Ecto neural progenitor cell (in vitro differentiated cells): ENCODE measurements at regions not wholly inside any gene's neighbourhood (a gene's known extent, or its start where the extent isn't known, plus 50 kb on each side); places are given as distances from the start of the nearest gene placed in this dataset.

Experiments used
- DNase-seq: peaks from one replicate; pipeline ENCODE4 v3.0.0-alpha.2; 2018; ENCODE audit warnings: low spot score

DNA sequence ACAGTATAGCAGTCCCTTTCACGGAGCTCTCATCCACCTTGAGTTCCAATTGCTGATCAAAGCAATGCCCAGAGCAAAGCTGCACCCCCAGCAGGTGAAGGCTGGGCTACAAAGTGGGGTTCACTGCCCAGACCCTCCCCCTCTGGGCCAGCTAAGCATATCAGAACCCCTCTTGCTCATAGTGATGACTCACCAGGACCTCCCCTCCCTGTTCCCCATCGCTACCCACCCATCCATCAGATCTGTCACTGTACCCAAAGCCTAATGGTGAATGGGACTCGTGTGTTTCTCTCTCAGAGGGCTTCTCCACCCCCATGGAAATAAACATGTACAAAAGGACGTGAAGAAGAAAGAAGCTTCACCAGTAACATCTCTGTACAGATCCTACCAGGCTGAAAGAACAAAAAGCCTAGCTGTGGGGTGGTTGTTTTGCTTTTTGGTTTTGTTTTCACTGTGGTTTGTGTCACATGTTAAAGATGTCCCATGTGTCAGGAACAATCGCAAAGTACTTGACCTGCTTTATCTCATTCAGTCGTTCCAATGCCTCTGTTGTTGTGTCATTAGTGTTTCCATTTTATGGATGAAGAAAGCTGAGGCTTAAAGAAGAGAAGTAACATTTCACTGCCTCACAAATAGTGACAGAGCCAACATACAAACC lies 518.5 kb downstream of the CD83 start:
- DNase-seq, result no peak

GRCh38 chr6:14638435-14638905 lies 520.9 kb downstream of the CD83 start:
- no peak for DNase-seq

DNA sequence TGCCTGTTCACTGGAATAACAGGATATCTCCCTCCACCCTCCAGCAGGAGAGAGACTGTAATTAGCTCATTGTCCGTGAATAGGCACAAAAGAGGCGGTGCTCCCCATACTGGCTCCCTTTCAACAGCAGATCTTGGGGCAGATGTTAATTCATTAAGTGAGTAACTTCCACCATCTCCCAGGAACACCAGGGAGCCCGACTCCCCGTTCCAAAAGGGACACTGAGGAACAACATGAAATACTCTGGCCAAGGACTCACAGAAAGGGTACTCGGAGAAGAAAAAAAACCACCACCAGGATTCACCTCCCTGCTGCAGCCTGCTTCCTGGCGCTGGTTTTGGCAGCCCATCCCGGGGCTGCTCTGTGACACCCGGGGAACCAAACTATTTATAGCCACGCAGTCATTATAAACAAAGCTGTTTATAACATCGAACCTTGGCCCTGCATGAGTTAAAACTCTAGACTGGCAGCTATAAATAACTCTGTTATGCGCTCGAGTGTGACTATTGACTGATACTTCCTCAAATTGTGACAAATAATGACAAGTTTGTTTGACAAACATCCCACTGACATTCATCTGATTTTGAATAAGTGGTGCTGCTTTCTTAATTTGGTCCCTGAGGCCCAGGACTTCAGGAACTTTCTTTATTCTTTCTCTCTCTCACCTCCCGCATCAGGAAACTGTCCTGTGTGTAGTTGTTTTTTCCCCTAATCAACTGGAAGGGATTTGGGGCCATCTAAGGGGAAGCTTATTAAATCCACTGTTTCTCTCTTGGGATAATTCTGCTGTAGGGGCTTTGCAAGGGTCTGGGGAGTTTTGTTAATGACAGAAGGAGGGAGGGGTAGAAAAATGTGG lies 521.6 kb downstream of the CD83 start:
- no peak for DNase-seq

DNA sequence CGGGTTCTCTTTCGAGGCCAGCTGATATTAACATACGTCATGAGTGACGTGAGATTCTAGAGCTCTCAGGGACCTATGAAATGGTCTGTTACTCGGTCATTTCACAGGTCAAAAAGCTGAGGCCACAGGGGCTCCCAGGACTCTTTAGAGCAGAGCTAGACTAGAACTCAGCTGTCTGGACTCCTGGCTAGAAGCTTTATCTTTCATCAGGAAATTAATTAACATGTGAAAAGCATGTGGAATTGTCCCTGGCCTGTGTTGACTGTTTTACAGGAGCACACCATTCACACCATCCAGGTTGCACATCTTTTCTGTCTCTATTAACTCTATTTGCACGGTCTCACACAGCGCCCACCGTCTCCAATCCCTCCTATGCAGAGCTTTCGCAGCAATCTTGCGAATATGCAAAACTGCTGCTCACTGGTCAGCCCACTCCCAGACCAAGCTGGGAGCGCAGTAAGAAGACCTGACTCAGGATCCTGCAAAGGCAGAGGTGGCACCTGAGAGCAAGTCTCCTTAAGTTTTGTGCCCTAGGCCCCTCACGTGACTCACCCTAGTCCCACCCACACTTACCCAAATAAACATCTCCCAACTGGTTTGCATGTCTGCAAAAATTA lies 522.5 kb downstream of the CD83 start:
- DNase-seq, result no peak

DNA sequence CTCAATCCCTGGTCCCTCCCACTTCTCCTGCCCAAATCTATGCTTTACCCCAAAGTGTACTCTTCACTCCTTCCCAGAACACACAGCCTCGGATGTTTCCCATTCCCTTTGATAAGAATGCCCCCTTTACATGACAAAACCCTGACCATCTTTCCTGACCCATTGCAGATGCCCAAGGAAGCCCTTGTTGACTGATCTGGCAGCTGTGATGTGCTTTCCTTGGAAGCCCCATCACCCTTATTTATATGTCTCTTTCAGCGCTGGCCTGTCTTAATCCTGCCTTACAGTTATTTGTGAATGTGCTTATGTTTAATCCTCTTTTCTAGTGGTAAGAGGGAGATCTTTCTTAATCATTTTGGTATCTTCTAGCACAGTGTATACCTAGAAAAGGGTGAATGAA lies 523.1 kb downstream of the CD83 start:
- no peak for DNase-seq

DNA sequence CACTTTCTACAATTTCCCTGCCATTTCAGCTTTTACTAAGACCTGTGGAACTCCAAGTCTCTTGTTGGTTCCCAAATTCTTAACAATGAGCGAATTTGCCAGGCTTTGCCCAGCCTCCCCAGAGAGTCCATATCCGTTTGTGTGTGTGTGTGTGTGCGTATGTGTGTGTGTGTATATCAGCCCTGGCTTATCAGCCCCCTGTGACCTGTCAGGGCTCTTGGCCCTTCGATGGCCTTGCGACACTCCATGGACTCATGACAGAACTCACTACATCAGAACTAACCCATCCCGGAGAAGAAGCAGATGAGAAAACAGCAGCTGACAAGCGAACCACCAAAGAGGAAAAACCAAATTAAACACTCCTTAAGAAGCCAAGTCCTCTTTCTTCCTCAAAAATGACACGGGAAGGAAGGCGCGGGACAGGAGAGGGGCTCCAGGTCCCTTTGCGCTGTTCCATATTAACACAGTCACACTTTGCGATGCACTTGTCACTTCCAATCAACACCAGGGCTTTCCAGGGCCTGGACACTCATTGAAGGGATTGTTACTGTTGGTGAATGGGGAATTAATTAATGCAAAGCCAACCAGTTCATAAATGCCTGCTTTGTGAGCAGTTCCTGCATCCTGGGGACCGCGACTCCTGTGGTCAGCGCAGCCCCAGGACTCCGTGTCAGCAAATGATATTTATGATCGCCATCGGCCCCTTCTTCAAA lies 524.0 kb downstream of the CD83 start:
- DNase-seq, result no peak

DNA sequence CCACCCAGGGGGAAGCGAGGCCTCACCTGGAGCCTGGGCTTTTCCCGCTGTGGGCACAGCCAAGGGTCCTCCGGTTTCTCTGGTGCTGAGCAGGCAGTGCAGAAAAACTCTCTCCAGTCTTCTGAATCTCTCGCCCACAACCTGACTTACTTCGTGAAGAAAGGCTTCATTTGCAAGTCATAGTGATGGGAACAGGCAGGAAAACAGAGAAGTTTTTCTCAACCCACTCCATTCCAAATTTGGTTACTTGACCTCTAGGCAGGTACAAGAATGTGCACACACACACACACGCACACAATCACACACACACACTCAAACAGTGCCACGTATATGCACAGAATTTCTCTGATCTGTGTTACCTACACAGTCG lies 524.5 kb downstream of the CD83 start:
- no peak for DNase-seq

DNA sequence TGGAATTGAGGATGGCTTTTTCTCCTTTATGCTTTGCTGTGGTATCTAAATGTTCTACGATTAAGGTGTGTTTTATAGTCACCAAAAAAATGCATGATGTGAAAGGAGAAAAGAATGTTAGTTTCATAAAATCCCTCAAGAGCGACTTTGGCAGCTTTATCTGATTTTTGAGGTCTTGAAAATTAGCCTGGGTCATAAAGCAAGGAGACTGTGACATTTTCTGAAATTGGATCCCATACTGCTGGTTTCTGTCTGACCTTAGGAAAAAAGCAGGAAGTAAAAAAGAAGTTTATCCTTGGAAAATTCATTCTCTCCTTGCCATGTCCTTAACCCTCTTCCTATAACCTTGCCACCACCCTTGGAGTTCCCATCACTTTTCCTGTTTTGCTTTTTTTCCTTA lies 525.3 kb downstream of the CD83 start:
- no peak for DNase-seq

- DNase-seq, result no peak
These were observed 526.8 kb downstream of the CD83 start for GRCh38 chr6:14644381-14644780.

- DNase-seq, result no peak
These were observed 527.6 kb downstream of the CD83 start for GRCh38 chr6:14645221-14645620.

- no peak for DNase-seq
These were observed 528.3 kb downstream of the CD83 start for GRCh38 chr6:14645841-14646240.

GRCh38 chr6:14646371-14646770 lies 528.8 kb downstream of the CD83 start:
- no peak for DNase-seq

- DNase-seq, result no peak
These were observed 529.8 kb downstream of the CD83 start for GRCh38 chr6:14647357-14647756.

DNA sequence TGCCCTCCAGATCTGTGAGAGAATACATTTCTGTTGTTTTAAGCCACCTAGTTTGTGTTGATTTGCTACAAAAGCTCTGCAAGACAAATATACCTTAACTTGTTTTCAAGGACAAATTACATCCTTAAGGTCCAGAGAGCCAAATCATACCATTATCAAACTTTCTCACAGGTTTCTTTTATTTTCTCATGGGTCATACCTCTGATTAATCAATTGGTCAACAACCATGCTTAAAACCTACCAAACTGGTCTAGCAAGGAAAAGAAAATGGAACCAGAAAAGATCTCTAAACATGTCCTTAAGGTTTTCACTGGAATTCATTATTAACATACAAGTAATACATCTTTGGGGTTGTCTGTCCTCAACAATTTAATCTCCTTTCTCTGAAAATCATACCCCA lies 535.0 kb downstream of the CD83 start:
- no peak for DNase-seq

DNA sequence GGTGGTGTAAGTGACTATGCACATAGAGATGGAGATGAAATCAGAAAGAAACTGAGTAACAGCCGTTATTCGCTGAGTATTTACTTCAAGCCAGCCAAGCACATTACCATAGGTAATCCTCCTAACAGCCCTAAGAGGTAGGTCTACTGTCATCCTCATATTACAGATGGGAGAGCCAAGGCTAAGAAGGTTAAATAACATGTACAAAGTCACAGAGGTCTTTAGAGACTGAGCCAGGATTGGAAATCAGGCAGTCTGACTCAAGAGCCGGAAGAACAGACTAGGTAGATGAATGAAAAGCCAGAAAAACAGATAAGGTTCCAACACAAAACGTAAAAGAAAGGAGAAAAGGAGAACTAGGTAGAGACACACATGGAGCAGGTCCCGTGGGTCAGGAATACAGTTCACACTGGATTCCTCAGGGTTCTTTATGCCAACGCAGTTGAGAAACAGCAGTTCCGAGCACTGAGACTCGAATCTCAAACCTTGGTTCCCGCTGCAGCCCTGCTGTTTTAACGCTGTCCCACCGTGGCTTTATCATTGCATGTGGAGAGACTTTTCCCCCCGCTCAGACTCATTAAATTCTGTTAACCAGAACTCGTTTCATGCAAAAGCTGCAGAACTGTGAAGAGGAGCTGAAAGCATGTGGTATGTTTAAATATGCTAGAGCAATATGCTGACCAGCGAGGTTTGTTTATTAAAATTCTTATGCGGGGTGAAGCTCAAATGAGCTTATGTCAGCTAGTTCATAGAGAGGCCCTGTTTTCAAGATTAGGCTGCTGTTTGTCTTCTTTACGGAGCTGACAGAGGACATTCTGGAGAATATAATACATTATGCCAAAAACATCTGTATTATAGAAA lies 537.9 kb downstream of the CD83 start:
- no peak for DNase-seq

DNA sequence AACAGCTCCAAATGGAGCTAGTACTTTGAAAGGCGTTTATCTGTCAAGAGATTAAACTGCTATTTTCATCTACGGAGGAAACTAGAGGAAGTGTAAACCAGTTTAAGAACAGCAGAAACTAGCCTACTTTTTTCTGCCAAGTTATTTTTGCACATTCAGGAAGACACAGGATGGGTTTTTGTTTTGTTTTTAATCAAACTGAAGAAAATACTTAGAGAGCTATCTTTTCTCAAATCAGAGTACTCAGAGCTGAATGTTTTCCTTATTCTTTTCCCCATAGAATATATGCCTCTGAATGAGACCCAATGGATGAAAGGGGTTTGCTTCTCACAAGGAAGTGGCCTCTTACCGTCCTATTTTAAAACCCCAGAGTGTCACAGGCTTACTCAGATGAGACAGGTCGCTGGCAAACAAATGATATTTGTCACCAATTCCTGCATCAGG lies 538.5 kb downstream of the CD83 start:
- DNase-seq, result no peak

- DNase-seq, result no peak
These were observed 539.1 kb downstream of the CD83 start for GRCh38 chr6:14656649-14657048.

- no peak for DNase-seq
These were observed 540.5 kb downstream of the CD83 start for GRCh38 chr6:14658030-14658429.

- DNase-seq, result no peak
These were observed 541.5 kb downstream of the CD83 start for GRCh38 chr6:14658886-14659561.

GRCh38 chr6:14659841-14660240 lies 542.3 kb downstream of the CD83 start:
- DNase-seq, result no peak
